Liver (tissue), 3 donors: ENCODE measurements at regions not wholly inside any gene's neighbourhood (a gene's known extent, or its start where the extent isn't known, plus 50 kb on each side); places are given as distances from the start of the nearest gene placed in this dataset.

Source experiments
- HNF4G ChIP-seq: IDR thresholded peaks from 2 replicates; pipeline ENCODE4 v1.6.1; 2016; ENCODE audit warnings: antibody characterized with exemption
- JUND ChIP-seq, 2 donors: IDR thresholded peaks; 2 replicates each; pipeline ENCODE4 v1.6.1; 2016; ENCODE audit warnings: antibody characterized with exemption in 2 of 2
- RXRA ChIP-seq, 2 donors: IDR thresholded peaks; 2 replicates each; pipeline ENCODE4 v1.6.1; 2017 to 2018; ENCODE audit warnings: antibody characterized with exemption in 2 of 2, mild to moderate bottlenecking in 1 of 2
- SP1 ChIP-seq: IDR thresholded peaks from 2 replicates; pipeline ENCODE4 v1.6.1; 2018; ENCODE audit warnings: antibody characterized with exemption, mild to moderate bottlenecking
- YY1 ChIP-seq: IDR thresholded peaks from 2 replicates; pipeline ENCODE4 v1.6.1; 2016; ENCODE audit warnings: antibody characterized with exemption, mild to moderate bottlenecking
- TF ChIP-seq, protein P1 (sequence below): fragments of 150-350 bp; IDR thresholded peaks from 2 replicates; pipeline ENCODE4 v1.5.1; 2017; ENCODE audit warnings: improper control_type of control experiment, low read depth, low read length; ENCODE audit not compliant: missing input control
- TF ChIP-seq, protein P2 (sequence below): IDR thresholded peaks from 2 replicates; pipeline ENCODE4 v1.6.1; 2016; ENCODE audit warnings: antibody characterized with exemption, mild to moderate bottlenecking
- TF ChIP-seq, protein P3 (sequence below): IDR thresholded peaks from 2 replicates; pipeline ENCODE4 v1.6.1; 2016; ENCODE audit warnings: antibody characterized with exemption
- TF ChIP-seq, protein P4 (sequence below): IDR thresholded peaks from 2 replicates; pipeline ENCODE4 v1.6.1; 2016; ENCODE audit warnings: antibody characterized with exemption
- donor health status: healthy.
- donor health status: healthy.

DNA sequence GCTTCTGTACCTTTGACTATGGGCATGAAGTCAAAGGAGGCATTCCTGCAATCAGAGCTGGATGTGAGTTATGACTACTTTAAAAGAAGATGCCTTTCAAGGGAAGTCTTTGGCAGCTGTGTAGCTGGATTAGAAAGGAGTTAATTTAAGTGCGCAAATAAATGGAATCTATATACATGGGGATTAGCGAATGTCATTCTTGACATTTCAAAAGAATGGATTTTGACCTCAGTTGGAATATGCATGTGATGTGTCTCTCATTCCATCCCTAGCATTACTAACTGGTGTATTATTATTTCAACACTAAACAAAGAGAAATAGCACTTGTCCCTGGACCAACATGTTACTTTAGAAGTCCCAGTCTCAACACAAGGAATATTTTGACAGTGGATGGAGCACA lies 359.6 kb upstream of the SLC24A2 start:
- TF ChIP-seq, protein P1, sequence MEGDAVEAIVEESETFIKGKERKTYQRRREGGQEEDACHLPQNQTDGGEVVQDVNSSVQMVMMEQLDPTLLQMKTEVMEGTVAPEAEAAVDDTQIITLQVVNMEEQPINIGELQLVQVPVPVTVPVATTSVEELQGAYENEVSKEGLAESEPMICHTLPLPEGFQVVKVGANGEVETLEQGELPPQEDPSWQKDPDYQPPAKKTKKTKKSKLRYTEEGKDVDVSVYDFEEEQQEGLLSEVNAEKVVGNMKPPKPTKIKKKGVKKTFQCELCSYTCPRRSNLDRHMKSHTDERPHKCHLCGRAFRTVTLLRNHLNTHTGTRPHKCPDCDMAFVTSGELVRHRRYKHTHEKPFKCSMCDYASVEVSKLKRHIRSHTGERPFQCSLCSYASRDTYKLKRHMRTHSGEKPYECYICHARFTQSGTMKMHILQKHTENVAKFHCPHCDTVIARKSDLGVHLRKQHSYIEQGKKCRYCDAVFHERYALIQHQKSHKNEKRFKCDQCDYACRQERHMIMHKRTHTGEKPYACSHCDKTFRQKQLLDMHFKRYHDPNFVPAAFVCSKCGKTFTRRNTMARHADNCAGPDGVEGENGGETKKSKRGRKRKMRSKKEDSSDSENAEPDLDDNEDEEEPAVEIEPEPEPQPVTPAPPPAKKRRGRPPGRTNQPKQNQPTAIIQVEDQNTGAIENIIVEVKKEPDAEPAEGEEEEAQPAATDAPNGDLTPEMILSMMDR: no peak
- TF ChIP-seq HNF4G (no peak), YY1 (no peak), SP1 (no peak), JUND (IDR thresholded peaks at IDR 0.05) (no peak), RXRA (IDR thresholded peaks at IDR 0.05) (no peak)
- TF ChIP-seq, protein P2, sequence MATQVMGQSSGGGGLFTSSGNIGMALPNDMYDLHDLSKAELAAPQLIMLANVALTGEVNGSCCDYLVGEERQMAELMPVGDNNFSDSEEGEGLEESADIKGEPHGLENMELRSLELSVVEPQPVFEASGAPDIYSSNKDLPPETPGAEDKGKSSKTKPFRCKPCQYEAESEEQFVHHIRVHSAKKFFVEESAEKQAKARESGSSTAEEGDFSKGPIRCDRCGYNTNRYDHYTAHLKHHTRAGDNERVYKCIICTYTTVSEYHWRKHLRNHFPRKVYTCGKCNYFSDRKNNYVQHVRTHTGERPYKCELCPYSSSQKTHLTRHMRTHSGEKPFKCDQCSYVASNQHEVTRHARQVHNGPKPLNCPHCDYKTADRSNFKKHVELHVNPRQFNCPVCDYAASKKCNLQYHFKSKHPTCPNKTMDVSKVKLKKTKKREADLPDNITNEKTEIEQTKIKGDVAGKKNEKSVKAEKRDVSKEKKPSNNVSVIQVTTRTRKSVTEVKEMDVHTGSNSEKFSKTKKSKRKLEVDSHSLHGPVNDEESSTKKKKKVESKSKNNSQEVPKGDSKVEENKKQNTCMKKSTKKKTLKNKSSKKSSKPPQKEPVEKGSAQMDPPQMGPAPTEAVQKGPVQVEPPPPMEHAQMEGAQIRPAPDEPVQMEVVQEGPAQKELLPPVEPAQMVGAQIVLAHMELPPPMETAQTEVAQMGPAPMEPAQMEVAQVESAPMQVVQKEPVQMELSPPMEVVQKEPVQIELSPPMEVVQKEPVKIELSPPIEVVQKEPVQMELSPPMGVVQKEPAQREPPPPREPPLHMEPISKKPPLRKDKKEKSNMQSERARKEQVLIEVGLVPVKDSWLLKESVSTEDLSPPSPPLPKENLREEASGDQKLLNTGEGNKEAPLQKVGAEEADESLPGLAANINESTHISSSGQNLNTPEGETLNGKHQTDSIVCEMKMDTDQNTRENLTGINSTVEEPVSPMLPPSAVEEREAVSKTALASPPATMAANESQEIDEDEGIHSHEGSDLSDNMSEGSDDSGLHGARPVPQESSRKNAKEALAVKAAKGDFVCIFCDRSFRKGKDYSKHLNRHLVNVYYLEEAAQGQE: no peak
- TF ChIP-seq, protein P3, sequence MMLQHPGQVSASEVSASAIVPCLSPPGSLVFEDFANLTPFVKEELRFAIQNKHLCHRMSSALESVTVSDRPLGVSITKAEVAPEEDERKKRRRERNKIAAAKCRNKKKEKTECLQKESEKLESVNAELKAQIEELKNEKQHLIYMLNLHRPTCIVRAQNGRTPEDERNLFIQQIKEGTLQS: no peak
- TF ChIP-seq, protein P4, sequence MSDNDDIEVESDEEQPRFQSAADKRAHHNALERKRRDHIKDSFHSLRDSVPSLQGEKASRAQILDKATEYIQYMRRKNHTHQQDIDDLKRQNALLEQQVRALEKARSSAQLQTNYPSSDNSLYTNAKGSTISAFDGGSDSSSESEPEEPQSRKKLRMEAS: no peak
